Smooth muscle cell (in vitro differentiated cells): ENCODE measurements at regions not wholly inside any gene's neighbourhood (a gene's known extent, or its start where the extent isn't known, plus 50 kb on each side); places are given as distances from the start of the nearest gene placed in this dataset.

Experiments used
- DNase-seq: peaks from one replicate; lab custom pipeline; 2025; ENCODE audit not compliant: unreplicated experiment; lab: John Stamatoyannopoulos, UW
- H2AFZ ChIP-seq: fragments of 200-600 bp; sonication (generic); 2 replicates; pipeline ENCODE4 v1.6.0; 2016; ENCODE audit warnings: antibody characterized with exemption, low read depth, mild to moderate bottlenecking
- H3F3A ChIP-seq: fragments of 200-600 bp; sonication (generic); 2 replicates; pipeline ENCODE4 v1.6.0; 2017; ENCODE audit warnings: antibody characterized with exemption, low read depth
- H3K27ac ChIP-seq: fragments of 200-600 bp; sonication (generic); 2 replicates; pipeline ENCODE4 v1.5.1; 2016; ENCODE audit warnings: low read depth, mild to moderate bottlenecking
- H3K27me3 ChIP-seq: fragments of 200-600 bp; sonication (generic); 2 replicates; pipeline ENCODE4 v1.6.1; 2016; ENCODE audit warnings: low read depth, mild to moderate bottlenecking
- H3K36me3 ChIP-seq: fragments of 200-600 bp; sonication (generic); 2 replicates; pipeline ENCODE4 v1.5.1; 2016; ENCODE audit warnings: low read depth
- H3K4me1 ChIP-seq: fragments of 200-600 bp; sonication (generic); 2 replicates; pipeline ENCODE4 v1.5.1; 2016; ENCODE audit warnings: low read depth
- H3K4me2 ChIP-seq: fragments of 200-600 bp; sonication (generic); 2 replicates; pipeline ENCODE4 v1.6.0; 2016; ENCODE audit warnings: mild to moderate bottlenecking
- H3K4me3 ChIP-seq: fragments of 200-600 bp; sonication (generic); 2 replicates; pipeline ENCODE4 v1.5.1; 2016; ENCODE audit warnings: mild to moderate bottlenecking
- H3K79me2 ChIP-seq: fragments of 200-600 bp; sonication (generic); 2 replicates; pipeline ENCODE4 v1.6.0; 2016; ENCODE audit warnings: low read depth, mild to moderate bottlenecking
- H3K9ac ChIP-seq: fragments of 200-600 bp; sonication (generic); 2 replicates; pipeline ENCODE4 v1.6.0; 2016; ENCODE audit warnings: low read depth
- H3K9me3 ChIP-seq: fragments of 200-600 bp; sonication (generic); replicated peaks from 2 replicates; pipeline ENCODE4 v1.5.1; 2016; ENCODE audit warnings: low read depth
- H4K20me1 ChIP-seq: fragments of 200-600 bp; sonication (generic); 2 replicates; pipeline ENCODE4 v1.6.0; 2016; ENCODE audit warnings: low read depth
- WGBS: methylation state at CpG from one replicate; pipeline ENCODE4 v1.1.7; 2016; ENCODE audit warnings: low lambda C conversion rate; 5-methylcytosine and 5-hydroxymethylcytosine counted together
- TF ChIP-seq, protein P1 (sequence below): fragments of 200-600 bp; sonication (generic); IDR thresholded peaks from 2 replicates; pipeline ENCODE4 v1.5.1; 2017; ENCODE audit warnings: borderline replicate concordance, mild to moderate bottlenecking, antibody characterized with exemption; ENCODE audit not compliant: insufficient read depth, poor library complexity, severe bottlenecking

DNA sequence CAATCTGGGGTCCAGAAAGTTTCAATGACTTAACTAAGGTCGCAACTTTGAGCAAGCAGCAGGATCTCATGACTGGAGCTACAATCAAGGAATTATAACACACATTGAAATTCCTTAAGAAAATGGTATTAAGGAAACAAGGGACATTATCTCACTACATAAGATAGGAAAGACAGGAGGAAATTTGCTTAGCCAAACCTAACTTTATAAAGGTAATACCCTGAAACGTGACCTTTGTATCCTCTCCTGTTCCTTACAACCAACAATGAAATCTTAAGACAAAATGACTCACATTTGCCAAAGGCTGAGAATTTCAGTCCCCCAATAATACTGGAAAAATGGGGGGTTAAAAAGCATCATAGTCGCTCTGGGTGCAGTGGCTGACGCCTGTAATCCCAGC is 218.9 kb upstream of the LYZL1 start:
- H4K20me1 ChIP-seq: no peaks in the 10 kb centered on the region
- H3K79me2 ChIP-seq: no peaks in the 10 kb centered on the region
- 90% methylated on average over 4 of the region's 4 CpGs for WGBS
- H3K9ac ChIP-seq: no peak overlapping the region
- no peak overlapping the region for H3K4me2 ChIP-seq
- no peak overlapping the region for H3K4me3 ChIP-seq
- peak overlapping the region; percentile 13 for H2AFZ ChIP-seq
- TF ChIP-seq, protein P1, sequence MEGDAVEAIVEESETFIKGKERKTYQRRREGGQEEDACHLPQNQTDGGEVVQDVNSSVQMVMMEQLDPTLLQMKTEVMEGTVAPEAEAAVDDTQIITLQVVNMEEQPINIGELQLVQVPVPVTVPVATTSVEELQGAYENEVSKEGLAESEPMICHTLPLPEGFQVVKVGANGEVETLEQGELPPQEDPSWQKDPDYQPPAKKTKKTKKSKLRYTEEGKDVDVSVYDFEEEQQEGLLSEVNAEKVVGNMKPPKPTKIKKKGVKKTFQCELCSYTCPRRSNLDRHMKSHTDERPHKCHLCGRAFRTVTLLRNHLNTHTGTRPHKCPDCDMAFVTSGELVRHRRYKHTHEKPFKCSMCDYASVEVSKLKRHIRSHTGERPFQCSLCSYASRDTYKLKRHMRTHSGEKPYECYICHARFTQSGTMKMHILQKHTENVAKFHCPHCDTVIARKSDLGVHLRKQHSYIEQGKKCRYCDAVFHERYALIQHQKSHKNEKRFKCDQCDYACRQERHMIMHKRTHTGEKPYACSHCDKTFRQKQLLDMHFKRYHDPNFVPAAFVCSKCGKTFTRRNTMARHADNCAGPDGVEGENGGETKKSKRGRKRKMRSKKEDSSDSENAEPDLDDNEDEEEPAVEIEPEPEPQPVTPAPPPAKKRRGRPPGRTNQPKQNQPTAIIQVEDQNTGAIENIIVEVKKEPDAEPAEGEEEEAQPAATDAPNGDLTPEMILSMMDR: no peak
- H3K27ac ChIP-seq: no peak overlapping the region
- H3K4me1 ChIP-seq: peaks cover 12% of the 10 kb centered on the region
- no peaks in the 10 kb centered on the region for H3K36me3 ChIP-seq
- H3F3A ChIP-seq: peaks cover 10% of the 10 kb centered on the region
- no peaks in the 10 kb centered on the region for H3K27me3 ChIP-seq
- H3K9me3 ChIP-seq: no peaks in the 10 kb centered on the region
- DNase-seq: no peak

DNA sequence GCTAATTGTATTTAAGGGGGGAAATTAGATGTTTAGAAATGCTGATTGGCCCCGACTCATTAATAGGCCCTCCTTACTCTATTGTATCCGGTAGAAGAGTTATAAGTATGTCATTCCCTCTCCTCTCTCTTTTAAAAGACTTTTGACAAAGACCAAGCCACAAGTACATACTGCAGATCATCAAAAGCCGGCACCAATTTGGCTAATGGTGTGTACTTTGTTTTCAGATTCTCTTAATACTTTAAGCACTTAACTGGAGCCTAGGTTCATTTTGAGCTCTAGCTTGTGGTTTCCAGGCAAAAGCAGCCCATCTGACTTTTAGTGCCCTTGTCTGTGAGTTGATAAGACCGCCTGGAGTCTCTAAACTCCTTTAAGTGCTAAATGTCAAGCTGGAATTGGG is 210.0 kb upstream of the LYZL1 start:
- TF ChIP-seq, protein P1: no peak
- H4K20me1 ChIP-seq: no peaks in the 10 kb centered on the region
- WGBS: 8% methylated on average over 4 of the region's 4 CpGs
- no peak overlapping the region for H3K4me3 ChIP-seq
- H3K4me1 ChIP-seq: peaks cover 16% of the 10 kb centered on the region
- H3K36me3 ChIP-seq: no peaks in the 10 kb centered on the region
- no peak for DNase-seq
- H3K27ac ChIP-seq: peak overlapping the region; percentile 76
- H3K27me3 ChIP-seq: no peaks in the 10 kb centered on the region
- no peaks in the 10 kb centered on the region for H3K9me3 ChIP-seq
- H3K9ac ChIP-seq: no peak overlapping the region
- H3K4me2 ChIP-seq: peak overlapping the region; percentile 78
- H3K79me2 ChIP-seq: no peaks in the 10 kb centered on the region
- peak overlapping the region; percentile 21 for H2AFZ ChIP-seq
- peaks cover 33% of the 10 kb centered on the region for H3F3A ChIP-seq

DNA sequence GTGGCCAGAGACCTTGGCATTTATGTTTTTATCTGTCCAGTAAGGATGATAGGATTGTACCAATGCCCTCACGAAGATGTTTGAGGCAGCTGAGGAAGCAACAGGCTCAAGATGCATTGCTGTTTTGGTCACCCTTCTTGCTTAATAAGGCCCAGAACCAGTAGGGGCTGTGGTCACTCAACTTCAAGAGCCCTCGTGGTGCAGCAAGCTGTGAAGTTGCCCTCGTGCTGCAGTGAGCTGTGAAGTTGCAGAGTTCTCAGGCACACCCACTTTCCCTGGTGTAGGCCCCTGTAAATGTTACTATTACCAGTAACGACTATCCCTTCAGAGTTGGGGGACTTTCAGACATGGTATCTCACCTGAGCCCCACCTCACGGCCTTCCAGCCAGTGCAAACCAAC is 207.6 kb upstream of the LYZL1 start:
- Histone ChIP-seq H3F3A (peaks cover 26% of the 10 kb centered on the region), H2AFZ (no peak overlapping the region), H3K4me2 (no peak overlapping the region), H3K9ac (no peak overlapping the region), H3K4me3 (no peak overlapping the region), H3K27me3 (no peaks in the 10 kb centered on the region), H3K4me1 (peaks cover 16% of the 10 kb centered on the region), H3K27ac (no peak overlapping the region), H3K9me3 (no peaks in the 10 kb centered on the region), H4K20me1 (no peaks in the 10 kb centered on the region), H3K79me2 (no peaks in the 10 kb centered on the region), H3K36me3 (no peaks in the 10 kb centered on the region)
- 91% methylated on average over 5 of the region's 5 CpGs for WGBS
- no peak for DNase-seq
- TF ChIP-seq, protein P1: no peak

DNA sequence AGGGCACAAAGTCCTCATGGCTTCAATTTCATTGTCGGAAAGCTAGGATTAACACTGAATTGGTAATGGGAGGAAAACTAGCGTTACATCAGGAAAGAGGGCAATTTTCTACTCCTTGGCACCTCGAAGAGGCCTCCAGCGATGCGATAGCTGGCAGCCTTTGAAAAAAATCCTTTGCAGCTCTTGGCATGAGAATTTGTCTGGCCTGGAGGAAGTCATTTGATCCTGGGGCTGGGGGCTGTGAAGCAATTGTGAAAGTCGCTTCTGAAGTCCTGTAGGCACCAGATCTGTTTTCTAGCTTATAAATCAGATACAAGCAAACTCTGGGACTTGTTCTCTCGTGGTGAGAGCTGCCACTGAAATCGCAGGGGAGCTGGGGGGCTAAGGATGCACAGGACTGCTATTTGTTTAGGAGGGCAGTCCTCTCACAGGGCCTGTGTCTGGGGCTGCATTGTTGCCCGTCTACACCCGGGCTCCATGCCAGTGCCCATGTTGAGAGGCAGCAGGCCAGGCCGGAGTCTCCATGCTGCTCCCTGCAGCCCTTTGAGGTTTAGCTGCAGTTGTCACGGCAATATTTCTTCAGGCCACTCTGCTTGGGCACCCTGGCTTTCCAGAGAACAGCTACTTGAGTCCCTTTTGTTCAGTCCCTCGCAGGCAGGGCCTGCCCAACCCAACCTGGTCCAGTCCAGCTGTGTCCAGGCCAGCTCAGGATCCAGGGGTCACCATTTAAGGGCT is 206.8 kb upstream of the LYZL1 start:
- no peak overlapping the region for H3K27ac ChIP-seq
- H3K4me2 ChIP-seq: no peak overlapping the region
- H3K79me2 ChIP-seq: no peaks in the 10 kb centered on the region
- H3K27me3 ChIP-seq: no peaks in the 10 kb centered on the region
- H3F3A ChIP-seq: peaks cover 26% of the 10 kb centered on the region
- DNase-seq: no peak
- H3K36me3 ChIP-seq: no peaks in the 10 kb centered on the region
- WGBS: 50% methylated on average over 13 of the region's 13 CpGs
- H2AFZ ChIP-seq: peak overlapping the region; percentile 62
- no peak overlapping the region for H3K4me3 ChIP-seq
- no peak overlapping the region for H3K9ac ChIP-seq
- no peaks in the 10 kb centered on the region for H4K20me1 ChIP-seq
- H3K4me1 ChIP-seq: peaks cover 16% of the 10 kb centered on the region
- TF ChIP-seq, protein P1: no peak
- no peaks in the 10 kb centered on the region for H3K9me3 ChIP-seq
